ENCODE measurements at regions not wholly inside any gene's neighbourhood (a gene's known extent, or its start where the extent isn't known, plus 50 kb on each side); places are given as distances from the start of the nearest gene placed in this dataset.

- no peak for DNase-seq
Observed at GRCh38 chr1:168455764-168456163, 88.0 kb downstream of the XCL2 start.

GRCh38 chr1:168454211-168454815 lies 89.5 kb downstream of the XCL2 start:
- no peak for DNase-seq

GRCh38 chr1:168453056-168453455 lies 90.7 kb downstream of the XCL2 start:
- DNase-seq, result no peak

GRCh38 chr1:168452329-168452728 lies 91.5 kb downstream of the XCL2 start:
- no peak for DNase-seq

GRCh38 chr1:168447871-168448270 lies 95.9 kb downstream of the XCL2 start:
- no peak for DNase-seq

GRCh38 chr1:168446081-168446480 lies 97.7 kb downstream of the XCL2 start:
- no peak for DNase-seq

- peak; percentile 8 for DNase-seq
Observed at GRCh38 chr1:168443899-168444298, 99.9 kb downstream of the XCL2 start.

GRCh38 chr1:168443356-168443755 lies 100.4 kb downstream of the XCL2 start:
- DNase-seq, result no peak

GRCh38 chr1:168442931-168443330 lies 100.9 kb downstream of the XCL2 start:
- no peak for DNase-seq

- DNase-seq, result no peak
Observed at GRCh38 chr1:168441745-168442144, 102.1 kb downstream of the XCL2 start.

- peak; percentile 79 for DNase-seq
Observed at GRCh38 chr1:168439456-168440375, 104.1 kb downstream of the XCL2 start.

GRCh38 chr1:168438626-168439025 lies 105.2 kb downstream of the XCL2 start:
- no peak for DNase-seq

- DNase-seq, result no peak
Observed at GRCh38 chr1:168437821-168438220, 106.0 kb downstream of the XCL2 start.

- DNase-seq, result no peak
Observed at GRCh38 chr1:168435439-168435838, 108.4 kb downstream of the XCL2 start.

- DNase-seq, result no peak
Observed at GRCh38 chr1:168433238-168433637, 110.6 kb downstream of the XCL2 start.

- DNase-seq, result no peak
Observed at GRCh38 chr1:168431882-168432281, 111.9 kb downstream of the XCL2 start.

- no peak for DNase-seq
Observed at GRCh38 chr1:168430321-168430720, 113.5 kb downstream of the XCL2 start.

- no peak for DNase-seq
Observed at GRCh38 chr1:168428063-168428731, 115.6 kb downstream of the XCL2 start.

GRCh38 chr1:168427051-168427450 lies 116.7 kb downstream of the XCL2 start:
- no peak for DNase-seq

GRCh38 chr1:168424281-168424680 lies 119.5 kb downstream of the XCL2 start:
- DNase-seq, result no peak

GRCh38 chr1:168422203-168422847 lies 121.5 kb downstream of the XCL2 start:
- no peak for DNase-seq

GRCh38 chr1:168421399-168422004 lies 122.3 kb downstream of the XCL2 start:
- peak; percentile 13 for DNase-seq

- DNase-seq, result no peak
Observed at GRCh38 chr1:168420177-168420576, 123.6 kb downstream of the XCL2 start.
